Erythroblast (primary cell): ENCODE measurements at regions not wholly inside any gene's neighbourhood (a gene's known extent, or its start where the extent isn't known, plus 50 kb on each side); places are given as distances from the start of the nearest gene placed in this dataset.

Source experiments
- GATA1 ChIP-seq: IDR thresholded peaks from 2 replicates; pipeline ENCODE4 v1.6.1; 2011; ENCODE audit warnings: low read depth, mild to moderate bottlenecking, control low read depth, low read length, moderate library complexity
- POLR2A ChIP-seq: IDR thresholded peaks from 2 replicates; pipeline ENCODE4 v1.6.1; 2011; ENCODE audit warnings: mild to moderate bottlenecking, low read length

- no peak for TF ChIP-seq POLR2A
- no peak for TF ChIP-seq GATA1
Observed at GRCh38 chr4:12488672-12489071, 995.5 kb downstream of the RAB28 start.
